CD4-positive, alpha-beta T cell (primary cell): ENCODE measurements at regions not wholly inside any gene's neighbourhood (a gene's known extent, or its start where the extent isn't known, plus 50 kb on each side); places are given as distances from the start of the nearest gene placed in this dataset.

Experiments
- ATAC-seq: fragments of 200-7000 bp; cut with Tn5 transposase; one replicate; pipeline ENCODE4 v1.10.0; 2022; ENCODE audit warnings: mild to moderate bottlenecking; ENCODE audit not compliant: poor library complexity
- CTCF ChIA-PET: fragments of 350-600 bp; sonication (Branson Sonifier 250); formaldehyde crosslinking; loops from one replicate; lab custom pipeline; 2021; ENCODE audit warnings: antibody characterized with exemption, inconsistent platforms; lab: Charles Lee
- POLR2A ChIA-PET: fragments of 350-600 bp; sonication (Branson Sonifier 250); formaldehyde crosslinking; loops from one replicate; lab custom pipeline; 2021; ENCODE audit warnings: antibody characterized with exemption, inconsistent platforms; lab: Charles Lee
- DNase-seq, 14 experiments: peaks; one replicate each; pipeline ENCODE4 v3.0.0-alpha.2; 2013 to 2020; ENCODE audit warnings: mixed read lengths in 2 of 14
- H3K27ac ChIP-seq, 2 donors: one replicate each; pipeline versions ENCODE4 v1.5.1 to v1.7.0; 2013; ENCODE audit warnings: low read length in 2 of 2, low read depth in 1 of 2, mild to moderate bottlenecking in 1 of 2
- H3K27me3 ChIP-seq, 2 experiments: 1 replicate in 1 of 2; 2 replicates in 1 of 2; pipeline versions ENCODE4 v1.6.1 to v1.7.0; 2013; ENCODE audit warnings: low read length in 2 of 2, control low read depth in 1 of 2, mild to moderate bottlenecking in 1 of 2, moderate library complexity in 1 of 2; ENCODE audit not compliant: insufficient read depth in 2 of 2, control insufficient read depth in 1 of 2
- H3K36me3 ChIP-seq: one replicate; pipeline ENCODE4 v1.6.1; 2013; ENCODE audit warnings: low read length, control low read depth; ENCODE audit not compliant: insufficient read depth
- H3K4me1 ChIP-seq: one replicate; pipeline ENCODE4 v1.6.1; 2013; ENCODE audit warnings: low read length, control low read depth; ENCODE audit not compliant: insufficient read depth
- H3K4me3 ChIP-seq: one replicate; pipeline ENCODE4 v1.5.1; 2013; ENCODE audit warnings: mild to moderate bottlenecking, low read length, moderate library complexity
- H3K9me3 ChIP-seq, 2 experiments: 1 replicate in 1 of 2; 2 replicates in 1 of 2; pipeline versions ENCODE4 v1.6.1 to v1.7.0; 2013; ENCODE audit warnings: low read length in 2 of 2, mild to moderate bottlenecking in 2 of 2, control low read depth in 1 of 2, moderate library complexity in 1 of 2; ENCODE audit not compliant: control insufficient read depth in 1 of 2, insufficient read depth in 1 of 2
- H3K27ac Mint-ChIP-seq: one replicate; pipeline ENCODE4 v1.8.0; 2020; ENCODE audit warnings: mixed read lengths
- H3K27me3 Mint-ChIP-seq: one replicate; pipeline ENCODE4 v1.8.0; 2021; ENCODE audit warnings: mixed read lengths
- H3K36me3 Mint-ChIP-seq: one replicate; pipeline ENCODE4 v1.8.0; 2021; ENCODE audit warnings: low read depth, mixed read lengths
- H3K4me1 Mint-ChIP-seq: one replicate; pipeline ENCODE4 v1.8.0; 2021; ENCODE audit warnings: low read depth, mixed read lengths
- H3K4me3 Mint-ChIP-seq: one replicate; pipeline ENCODE4 v1.8.0; 2020; ENCODE audit warnings: mild to moderate bottlenecking, mixed read lengths
- H3K9me3 Mint-ChIP-seq: one replicate; pipeline ENCODE4 v1.8.0; 2020; ENCODE audit warnings: mixed read lengths
- CTCF ChIP-seq: fragments of 200-600 bp; IDR thresholded peaks from one replicate; pipeline ENCODE4 v1.8.0; 2022; ENCODE audit warnings: antibody characterized with exemption, mild to moderate bottlenecking
- intact Hi-C, 2 experiments: fragments of 100-400 bp; cut with DNase I in 1 of 2; cut with micrococcal nuclease in 1 of 2; formaldehyde crosslinking; loops; one replicate each; pipeline versions ENCODE4 v1.15.1 to v1.9.0; 2023 to 2025; cut with DNase I, micrococcal nuclease

- CTCF ChIA-PET = no interaction called here
- Histone ChIP-seq H3K27me3 (no peaks in the 10 kb centered on the region), H3K9me3 (peaks cover 0 to 4% of the 10 kb centered on the region in 2 experiments), H3K36me3 (no peaks in the 10 kb centered on the region), H3K4me3 (no peak overlapping the region), H3K4me1 (no peaks in the 10 kb centered on the region), H3K27ac (no peak overlapping the region)
- DNase-seq = no peak
- intact Hi-C loops = no loop called here
- no peak overlapping the region for H3K4me3 Mint-ChIP-seq
- H3K27me3 Mint-ChIP-seq = no peaks in the 10 kb centered on the region
- POLR2A ChIA-PET = no interaction called here
- no peak for ATAC-seq
- H3K9me3 Mint-ChIP-seq = peaks cover 4% of the 10 kb centered on the region
- no peak for TF ChIP-seq CTCF
- no peaks in the 10 kb centered on the region for H3K4me1 Mint-ChIP-seq
- H3K27ac Mint-ChIP-seq = no peak overlapping the region
- no peaks in the 10 kb centered on the region for H3K36me3 Mint-ChIP-seq
Observed at GRCh38 chr13:85089186-85089585, 710.0 kb downstream of the SLITRK6 start.

GRCh38 chr13:85080691-85081090 is 718.5 kb downstream of the SLITRK6 start:
- DNase-seq = no peak
- Mint-ChIP-seq H3K4me3 (no peak overlapping the region), H3K36me3 (no peaks in the 10 kb centered on the region), H3K27ac (no peak overlapping the region), H3K9me3 (no peaks in the 10 kb centered on the region), H3K4me1 (no peaks in the 10 kb centered on the region), H3K27me3 (no peaks in the 10 kb centered on the region)
- no peak for ATAC-seq
- H3K27ac ChIP-seq = no peak overlapping the region
- ChIA-PET CTCF (no interaction called here), POLR2A (no interaction called here)
- no peaks in the 10 kb centered on the region for H3K36me3 ChIP-seq
- H3K4me1 ChIP-seq = no peaks in the 10 kb centered on the region
- H3K27me3 ChIP-seq = no peaks in the 10 kb centered on the region
- H3K9me3 ChIP-seq = no peaks in the 10 kb centered on the region
- no peak for TF ChIP-seq CTCF
- H3K4me3 ChIP-seq = no peak overlapping the region
- intact Hi-C loops = no loop called here

GRCh38 chr13:85076343-85076742 is 722.9 kb downstream of the SLITRK6 start:
- Histone ChIP-seq H3K36me3 (no peaks in the 10 kb centered on the region), H3K27ac (no peak overlapping the region), H3K4me1 (no peaks in the 10 kb centered on the region), H3K4me3 (no peak overlapping the region), H3K9me3 (no peaks in the 10 kb centered on the region), H3K27me3 (no peaks in the 10 kb centered on the region)
- DNase-seq (no peak), ATAC-seq (no peak)
- no peaks in the 10 kb centered on the region for H3K27me3 Mint-ChIP-seq
- ChIA-PET CTCF (no interaction called here), POLR2A (no interaction called here)
- no peak overlapping the region for H3K4me3 Mint-ChIP-seq
- H3K27ac Mint-ChIP-seq = no peak overlapping the region
- intact Hi-C loops = no loop called here
- H3K9me3 Mint-ChIP-seq = no peaks in the 10 kb centered on the region
- no peaks in the 10 kb centered on the region for H3K36me3 Mint-ChIP-seq
- no peak for TF ChIP-seq CTCF
- H3K4me1 Mint-ChIP-seq = no peaks in the 10 kb centered on the region
